GM12891 (cell line): ENCODE measurements at regions not wholly inside any gene's neighbourhood (a gene's known extent, or its start where the extent isn't known, plus 50 kb on each side); places are given as distances from the start of the nearest gene placed in this dataset.

ENCODE experiments used
- PAX5 ChIP-seq: IDR thresholded peaks from 2 replicates; pipeline ENCODE4 v1.6.1; 2011; ENCODE audit warnings: low read length, moderate library complexity, mild to moderate bottlenecking; ENCODE audit not compliant: insufficient read depth, severe bottlenecking
- POLR2A ChIP-seq: IDR thresholded peaks from 2 replicates; pipeline ENCODE4 v1.6.1; 2011; ENCODE audit warnings: low read depth, low read length, control low read depth
- POLR2AphosphoS5 ChIP-seq: IDR thresholded peaks from 2 replicates; pipeline ENCODE4 v1.6.1; 2011; ENCODE audit warnings: low read depth, low read length, control low read depth
- POU2F2 ChIP-seq: IDR thresholded peaks from 2 replicates; pipeline ENCODE4 v1.6.1; 2011; ENCODE audit warnings: low read depth, mild to moderate bottlenecking, control low read depth, low read length, moderate library complexity
- SPI1 ChIP-seq: IDR thresholded peaks from 2 replicates; pipeline ENCODE4 v1.6.1; 2011; ENCODE audit warnings: low read depth, low read length, control low read depth
- TAF1 ChIP-seq: IDR thresholded peaks from 2 replicates; pipeline ENCODE4 v1.6.1; 2011; ENCODE audit warnings: low read depth, low read length, control low read depth

- TF ChIP-seq POLR2A (no peak), POLR2AphosphoS5 (no peak), TAF1 (no peak), POU2F2 (no peak), PAX5 (no peak), SPI1 (no peak)
These were observed 464.5 kb upstream of the TGFBR2 start for GRCh38 chr3:30141927-30142326.
